T-helper 17 cell (primary cell): ENCODE measurements at regions not wholly inside any gene's neighbourhood (a gene's known extent, or its start where the extent isn't known, plus 50 kb on each side); places are given as distances from the start of the nearest gene placed in this dataset.

Experiments used
- ATAC-seq: fragments of 150-1000 bp; cut with Tn5 transposase; 2 replicates; pipeline ENCODE4 v1.10.0; 2021; ENCODE audit warnings: mild to moderate bottlenecking, moderate library complexity
- DNase-seq, 3 donors: peaks; one replicate each; pipeline versions ENCODE4 v3.0.0 to v3.0.0-alpha.2; 2020 to 2021
- H3K9me3 ChIP-seq: one replicate; pipeline ENCODE4 v1.7.0; 2013; ENCODE audit warnings: low read length, mild to moderate bottlenecking; ENCODE audit not compliant: control insufficient read depth, poor library complexity, severe bottlenecking
- H3K27ac Mint-ChIP-seq: one replicate; pipeline ENCODE4 v1.8.0; 2022; ENCODE audit warnings: mild to moderate bottlenecking, moderate library complexity, mixed read lengths
- H3K27me3 Mint-ChIP-seq: one replicate; pipeline ENCODE4 v1.8.0; 2022; ENCODE audit warnings: mixed read lengths
- H3K36me3 Mint-ChIP-seq: one replicate; pipeline ENCODE4 v1.8.0; 2022; ENCODE audit warnings: low read depth, mixed read lengths
- H3K4me1 Mint-ChIP-seq: one replicate; pipeline ENCODE4 v1.8.0; 2022; ENCODE audit warnings: mild to moderate bottlenecking, mixed read lengths
- H3K4me3 Mint-ChIP-seq: one replicate; pipeline ENCODE4 v1.8.0; 2022; ENCODE audit warnings: mild to moderate bottlenecking, moderate library complexity, mixed read lengths

GRCh38 chr10:53130337-53130736, 357.8 kb upstream of the MBL2 start:
- ATAC-seq, result no peak
- no peak for DNase-seq
- H3K36me3 Mint-ChIP-seq, result no peaks in the 10 kb centered on the region
- no peaks in the 10 kb centered on the region for H3K9me3 ChIP-seq
- no peak overlapping the region for H3K4me3 Mint-ChIP-seq
- H3K27me3 Mint-ChIP-seq, result no peaks in the 10 kb centered on the region
- no peaks in the 10 kb centered on the region for H3K4me1 Mint-ChIP-seq
- no peak overlapping the region for H3K27ac Mint-ChIP-seq

DNA sequence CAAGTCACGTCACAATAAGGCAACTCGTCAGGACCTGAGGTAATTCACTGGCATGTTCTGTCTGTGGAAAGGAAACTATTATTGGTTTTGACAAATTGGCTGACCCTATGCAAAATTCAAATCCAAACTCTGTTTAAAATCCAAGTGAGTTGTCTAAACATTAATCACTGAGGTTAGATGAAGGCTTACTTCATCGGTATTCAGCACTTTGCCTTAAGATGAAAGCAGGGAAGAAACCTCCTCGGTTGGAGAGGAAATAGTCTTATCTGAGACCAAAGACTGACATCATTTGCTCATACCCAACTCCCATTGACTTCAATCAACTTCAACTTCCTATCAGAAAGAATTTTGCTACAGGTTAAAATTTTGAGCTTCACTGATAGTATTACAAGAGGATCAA, 355.1 kb upstream of the MBL2 start:
- Mint-ChIP-seq H3K27me3 (no peaks in the 10 kb centered on the region), H3K27ac (no peak overlapping the region), H3K4me3 (no peak overlapping the region), H3K36me3 (no peaks in the 10 kb centered on the region), H3K4me1 (no peaks in the 10 kb centered on the region)
- no peak for ATAC-seq
- H3K9me3 ChIP-seq, result no peaks in the 10 kb centered on the region
- DNase-seq, result no peak

- Mint-ChIP-seq H3K4me1 (no peaks in the 10 kb centered on the region), H3K36me3 (no peaks in the 10 kb centered on the region), H3K27me3 (no peaks in the 10 kb centered on the region), H3K4me3 (no peak overlapping the region), H3K27ac (no peak overlapping the region)
- H3K9me3 ChIP-seq, result no peaks in the 10 kb centered on the region
- no peak for DNase-seq
- no peak for ATAC-seq
These were observed 350.7 kb upstream of the MBL2 start for GRCh38 chr10:53123311-53123710.

- Mint-ChIP-seq H3K36me3 (no peaks in the 10 kb centered on the region), H3K4me3 (no peak overlapping the region), H3K27ac (no peak overlapping the region), H3K4me1 (no peaks in the 10 kb centered on the region), H3K27me3 (no peaks in the 10 kb centered on the region)
- peaks cover 1% of the 10 kb centered on the region for H3K9me3 ChIP-seq
- ATAC-seq, result no peak
- DNase-seq, result no peak
These were observed 349.7 kb upstream of the MBL2 start for GRCh38 chr10:53122281-53122680.

- H3K27ac Mint-ChIP-seq, result no peak overlapping the region
- DNase-seq (no peak), ATAC-seq (no peak)
- H3K36me3 Mint-ChIP-seq, result no peaks in the 10 kb centered on the region
- H3K4me1 Mint-ChIP-seq, result no peaks in the 10 kb centered on the region
- no peak overlapping the region for H3K4me3 Mint-ChIP-seq
- H3K9me3 ChIP-seq, result peaks cover 5% of the 10 kb centered on the region
- H3K27me3 Mint-ChIP-seq, result no peaks in the 10 kb centered on the region
These were observed 343.1 kb upstream of the MBL2 start for GRCh38 chr10:53115660-53116059.

- Mint-ChIP-seq H3K27me3 (no peaks in the 10 kb centered on the region), H3K4me3 (no peak overlapping the region), H3K4me1 (no peaks in the 10 kb centered on the region), H3K27ac (no peak overlapping the region), H3K36me3 (no peaks in the 10 kb centered on the region)
- no peaks in the 10 kb centered on the region for H3K9me3 ChIP-seq
- DNase-seq (no peak), ATAC-seq (no peak)
These were observed 338.9 kb upstream of the MBL2 start for GRCh38 chr10:53111529-53111928.

DNA sequence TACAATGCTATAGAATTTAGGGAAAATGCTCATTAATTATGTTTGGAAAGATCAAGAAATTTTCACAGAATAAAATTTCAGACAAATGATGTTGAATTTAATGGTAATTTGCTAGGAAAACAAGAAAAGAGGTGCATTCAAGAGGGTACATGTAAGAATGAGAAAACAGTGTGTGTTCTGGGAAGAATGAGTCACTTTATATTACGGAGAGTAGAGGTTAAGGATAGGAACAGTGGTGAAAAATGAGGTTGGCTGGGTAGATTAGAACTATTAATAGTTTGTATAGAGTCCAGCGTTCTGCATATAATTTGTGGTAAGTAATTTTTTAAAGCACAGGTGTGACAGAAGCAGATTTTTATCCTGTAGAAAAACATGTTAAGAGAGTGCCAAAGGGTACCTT, 336.7 kb upstream of the MBL2 start:
- H3K36me3 Mint-ChIP-seq, result no peaks in the 10 kb centered on the region
- H3K27ac Mint-ChIP-seq, result no peak overlapping the region
- H3K9me3 ChIP-seq, result no peaks in the 10 kb centered on the region
- DNase-seq, result no peak
- H3K27me3 Mint-ChIP-seq, result no peaks in the 10 kb centered on the region
- H3K4me1 Mint-ChIP-seq, result no peaks in the 10 kb centered on the region
- no peak overlapping the region for H3K4me3 Mint-ChIP-seq
- ATAC-seq, result no peak

- Mint-ChIP-seq H3K36me3 (no peaks in the 10 kb centered on the region), H3K4me1 (no peaks in the 10 kb centered on the region), H3K27ac (no peak overlapping the region), H3K27me3 (no peaks in the 10 kb centered on the region), H3K4me3 (no peak overlapping the region)
- DNase-seq (no peak), ATAC-seq (no peak)
- H3K9me3 ChIP-seq, result no peaks in the 10 kb centered on the region
These were observed 335.8 kb upstream of the MBL2 start for GRCh38 chr10:53108317-53108934.

- no peaks in the 10 kb centered on the region for H3K9me3 ChIP-seq
- Mint-ChIP-seq H3K27ac (no peak overlapping the region), H3K4me3 (no peak overlapping the region), H3K4me1 (no peaks in the 10 kb centered on the region), H3K36me3 (no peaks in the 10 kb centered on the region), H3K27me3 (no peaks in the 10 kb centered on the region)
- DNase-seq (no peak), ATAC-seq (no peak)
These were observed 335.1 kb upstream of the MBL2 start for GRCh38 chr10:53107711-53108110.

DNA sequence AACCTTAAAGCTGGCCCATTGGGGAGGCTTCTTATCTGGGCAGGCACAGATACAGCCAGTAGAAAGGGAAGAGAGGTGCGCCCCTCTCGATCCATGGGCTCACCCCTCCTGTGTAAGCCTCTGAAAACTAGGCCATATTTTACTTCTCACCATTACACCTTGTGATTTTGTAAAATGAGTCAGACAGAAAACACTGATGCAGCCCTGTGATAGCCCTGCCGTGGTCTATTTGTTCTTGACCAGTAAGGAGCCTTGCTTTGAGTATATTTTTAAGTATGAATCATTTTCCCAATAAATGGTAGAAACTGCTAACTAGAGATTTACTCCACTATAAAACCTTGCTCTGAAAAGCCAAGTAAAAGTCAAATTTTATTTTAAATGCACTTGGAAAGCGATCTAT, 329.8 kb upstream of the MBL2 start:
- DNase-seq (no peak), ATAC-seq (no peak)
- Mint-ChIP-seq H3K27ac (no peak overlapping the region), H3K27me3 (no peaks in the 10 kb centered on the region), H3K4me3 (no peak overlapping the region), H3K36me3 (no peaks in the 10 kb centered on the region), H3K4me1 (no peaks in the 10 kb centered on the region)
- H3K9me3 ChIP-seq, result no peaks in the 10 kb centered on the region

- no peaks in the 10 kb centered on the region for H3K9me3 ChIP-seq
- Mint-ChIP-seq H3K27me3 (no peaks in the 10 kb centered on the region), H3K4me3 (no peak overlapping the region), H3K4me1 (no peaks in the 10 kb centered on the region), H3K27ac (no peak overlapping the region), H3K36me3 (no peaks in the 10 kb centered on the region)
- no peak for DNase-seq
- no peak for ATAC-seq
These were observed 321.3 kb upstream of the MBL2 start for GRCh38 chr10:53093878-53094277.

DNA sequence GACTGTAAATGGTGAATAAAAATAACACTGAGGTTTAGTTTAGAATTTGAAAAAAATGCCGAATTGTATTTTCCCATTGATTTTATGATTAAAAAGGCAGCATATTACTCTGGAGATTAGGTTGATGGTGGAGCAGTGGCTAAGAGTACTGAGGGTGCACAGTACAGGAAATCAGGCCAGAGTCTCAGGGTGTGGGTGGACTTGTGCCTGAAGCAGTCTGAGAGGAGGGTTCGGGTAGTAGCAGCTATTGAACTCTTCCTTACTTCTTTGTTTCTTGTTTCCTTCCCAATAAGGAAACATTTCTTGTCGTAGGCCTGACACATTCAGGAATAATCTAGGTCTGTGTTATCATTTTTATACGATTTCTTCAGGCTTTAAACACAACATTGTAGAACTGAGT, 319.0 kb upstream of the MBL2 start:
- DNase-seq, result no peak
- H3K36me3 Mint-ChIP-seq, result no peaks in the 10 kb centered on the region
- H3K27ac Mint-ChIP-seq, result no peak overlapping the region
- H3K4me3 Mint-ChIP-seq, result no peak overlapping the region
- no peak for ATAC-seq
- H3K9me3 ChIP-seq, result no peaks in the 10 kb centered on the region
- H3K4me1 Mint-ChIP-seq, result no peaks in the 10 kb centered on the region
- H3K27me3 Mint-ChIP-seq, result no peaks in the 10 kb centered on the region

GRCh38 chr10:53088961-53089360, 316.4 kb upstream of the MBL2 start:
- no peaks in the 10 kb centered on the region for H3K9me3 ChIP-seq
- Mint-ChIP-seq H3K4me3 (no peak overlapping the region), H3K36me3 (no peaks in the 10 kb centered on the region), H3K27ac (no peak overlapping the region), H3K27me3 (no peaks in the 10 kb centered on the region), H3K4me1 (no peaks in the 10 kb centered on the region)
- no peak for DNase-seq
- ATAC-seq, result no peak

GRCh38 chr10:53079283-53079682, 306.7 kb upstream of the MBL2 start:
- H3K36me3 Mint-ChIP-seq, result no peaks in the 10 kb centered on the region

More at GRCh38 chr10:53079283-53079682, 306.7 kb upstream of the MBL2 start:
- DNase-seq (no peak), ATAC-seq (no peak)
- no peaks in the 10 kb centered on the region for H3K27me3 Mint-ChIP-seq
- H3K4me1 Mint-ChIP-seq, result no peaks in the 10 kb centered on the region
- no peaks in the 10 kb centered on the region for H3K9me3 ChIP-seq
- H3K4me3 Mint-ChIP-seq, result no peak overlapping the region
- H3K27ac Mint-ChIP-seq, result no peak overlapping the region
